ENCODE measurements at regions not wholly inside any gene's neighbourhood (a gene's known extent, or its start where the extent isn't known, plus 50 kb on each side); places are given as distances from the start of the nearest gene placed in this dataset.

DNA sequence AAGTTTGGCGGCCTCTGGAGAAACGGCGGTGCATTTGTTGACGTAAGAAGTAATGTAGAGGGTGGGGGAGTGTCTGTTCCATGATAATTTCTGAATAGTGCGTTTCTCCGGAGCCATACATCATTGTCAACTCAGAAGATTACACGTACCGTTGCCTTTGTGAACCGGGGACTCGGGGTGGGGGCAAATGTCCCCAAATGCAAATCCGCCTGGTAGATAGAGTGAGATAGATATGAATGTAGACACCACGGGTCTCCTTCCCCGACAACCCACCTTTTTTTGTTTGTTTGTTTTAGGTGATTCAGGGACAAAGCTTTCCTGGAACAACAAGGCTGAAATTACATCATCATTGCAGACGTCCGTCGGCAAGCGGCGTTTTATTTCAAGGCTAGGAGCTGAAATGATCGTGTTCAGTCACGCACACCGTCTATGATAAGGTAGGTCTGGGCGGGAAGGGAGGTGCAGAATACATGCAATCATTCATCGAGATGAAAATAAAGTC lies 96.0 kb upstream of the PPP2R3B start:
- TF ChIP-seq EZH2phosphoT487 (IDR thresholded peaks at IDR 0.05; ENCODE audit: borderline replicate concordance, low read length) = no peak
- TF ChIP-seq, protein P1, sequence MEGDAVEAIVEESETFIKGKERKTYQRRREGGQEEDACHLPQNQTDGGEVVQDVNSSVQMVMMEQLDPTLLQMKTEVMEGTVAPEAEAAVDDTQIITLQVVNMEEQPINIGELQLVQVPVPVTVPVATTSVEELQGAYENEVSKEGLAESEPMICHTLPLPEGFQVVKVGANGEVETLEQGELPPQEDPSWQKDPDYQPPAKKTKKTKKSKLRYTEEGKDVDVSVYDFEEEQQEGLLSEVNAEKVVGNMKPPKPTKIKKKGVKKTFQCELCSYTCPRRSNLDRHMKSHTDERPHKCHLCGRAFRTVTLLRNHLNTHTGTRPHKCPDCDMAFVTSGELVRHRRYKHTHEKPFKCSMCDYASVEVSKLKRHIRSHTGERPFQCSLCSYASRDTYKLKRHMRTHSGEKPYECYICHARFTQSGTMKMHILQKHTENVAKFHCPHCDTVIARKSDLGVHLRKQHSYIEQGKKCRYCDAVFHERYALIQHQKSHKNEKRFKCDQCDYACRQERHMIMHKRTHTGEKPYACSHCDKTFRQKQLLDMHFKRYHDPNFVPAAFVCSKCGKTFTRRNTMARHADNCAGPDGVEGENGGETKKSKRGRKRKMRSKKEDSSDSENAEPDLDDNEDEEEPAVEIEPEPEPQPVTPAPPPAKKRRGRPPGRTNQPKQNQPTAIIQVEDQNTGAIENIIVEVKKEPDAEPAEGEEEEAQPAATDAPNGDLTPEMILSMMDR (IDR thresholded peaks at IDR 0.05; ENCODE audit: low read depth, low read length, poor library complexity, severe bottlenecking) = no peak
- Histone ChIP-seq H3K4me1 (ENCODE audit: control insufficient read depth, low read length) (no peaks in the 10 kb centered on the region), H3K79me2 (ENCODE audit: control insufficient read depth, low read length) (no peaks in the 10 kb centered on the region), H3K9me2 (replicated peaks; ENCODE audit: control insufficient read depth, low read length) (no peaks in the 10 kb centered on the region), H3K9me3 (ENCODE audit: control insufficient read depth, insufficient read depth, low read length) (peaks cover 3% of the 10 kb centered on the region; the same call in 1 of the 2 replicates), H3K27me3 (ENCODE audit: control insufficient read depth, low read length) (no peaks in the 10 kb centered on the region), H3K4me2 (ENCODE audit: low read length) (no peak overlapping the region), H3K27ac (ENCODE audit: low read depth, low read length) (no peak overlapping the region), H3K36me3 (ENCODE audit: control insufficient read depth, low read length) (no peaks in the 10 kb centered on the region), H3K4me3 (ENCODE audit: low read length) (no peak overlapping the region), H3F3A (ENCODE audit: control insufficient read depth, insufficient read depth) (no peaks in the 10 kb centered on the region), H4K20me1 (ENCODE audit: control insufficient read depth, insufficient read depth, low read depth, low read length) (no peaks in the 10 kb centered on the region)

DNA sequence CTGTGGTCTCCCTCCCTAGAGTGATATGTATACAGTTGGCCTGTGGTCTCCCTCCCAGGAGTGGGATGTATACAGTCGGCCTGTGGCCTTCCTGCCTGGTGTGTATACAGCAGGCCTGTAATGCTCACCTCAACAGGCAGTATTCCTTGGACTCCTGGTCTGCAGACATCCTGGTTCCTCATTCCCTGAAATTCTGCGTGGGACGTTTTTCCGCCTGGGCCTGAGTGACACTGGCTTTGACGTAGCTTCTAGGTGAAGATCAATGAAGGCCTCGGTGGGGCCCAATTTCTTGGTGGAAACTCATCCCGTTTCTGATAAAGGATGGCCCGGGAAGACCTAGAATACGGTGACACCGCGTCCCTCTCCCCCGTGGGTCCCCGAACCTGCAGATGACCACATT lies 98.7 kb upstream of the PPP2R3B start:
- no peak overlapping the region for H3K4me3 ChIP-seq (ENCODE audit: low read length)
- no peak overlapping the region for H3K4me2 ChIP-seq (ENCODE audit: low read length)
- H3K4me1 ChIP-seq (ENCODE audit: control insufficient read depth, low read length) = no peaks in the 10 kb centered on the region
- H3K36me3 ChIP-seq (ENCODE audit: control insufficient read depth, low read length) = no peaks in the 10 kb centered on the region
- H3K79me2 ChIP-seq (ENCODE audit: control insufficient read depth, low read length) = no peaks in the 10 kb centered on the region
- H3K27me3 ChIP-seq (ENCODE audit: control insufficient read depth, low read length) = no peaks in the 10 kb centered on the region
- TF ChIP-seq, protein P1 (IDR thresholded peaks at IDR 0.05; ENCODE audit: low read depth, low read length, poor library complexity, severe bottlenecking) = no peak
- no peak for TF ChIP-seq EZH2phosphoT487 (IDR thresholded peaks at IDR 0.05; ENCODE audit: borderline replicate concordance, low read length)
- no peaks in the 10 kb centered on the region for H3F3A ChIP-seq (ENCODE audit: control insufficient read depth, insufficient read depth)
- H4K20me1 ChIP-seq (ENCODE audit: control insufficient read depth, insufficient read depth, low read depth, low read length) = no peaks in the 10 kb centered on the region
- no peaks in the 10 kb centered on the region for H3K9me2 ChIP-seq (replicated peaks; ENCODE audit: control insufficient read depth, low read length)
- no peak overlapping the region for H3K27ac ChIP-seq (ENCODE audit: low read depth, low read length)
- peaks cover 3% of the 10 kb centered on the region; the same call in 1 of the 2 replicates for H3K9me3 ChIP-seq (ENCODE audit: control insufficient read depth, insufficient read depth, low read length)

DNA sequence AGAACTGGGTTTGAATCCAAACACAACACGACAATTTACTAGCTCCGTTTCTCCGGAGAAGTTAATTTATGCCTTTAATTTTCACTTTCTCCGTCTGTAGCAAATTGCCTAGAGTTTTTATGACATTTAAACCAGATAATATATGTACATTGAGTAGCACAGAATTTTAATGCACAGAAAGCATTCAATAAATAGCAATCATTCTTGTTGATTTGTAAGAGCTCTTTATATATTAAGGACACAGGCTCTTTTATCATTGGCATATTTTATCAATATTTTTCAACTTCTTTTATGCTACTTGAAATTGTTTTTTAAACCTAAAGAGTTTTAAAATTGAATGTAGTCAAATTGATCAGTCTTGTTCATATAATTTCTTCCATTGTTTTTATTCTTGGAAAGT lies 99.6 kb upstream of the PPP2R3B start:
- no peak overlapping the region for H3K27ac ChIP-seq (ENCODE audit: low read depth, low read length)
- no peaks in the 10 kb centered on the region for H3K9me2 ChIP-seq (replicated peaks; ENCODE audit: control insufficient read depth, low read length)
- no peak overlapping the region for H3K4me2 ChIP-seq (ENCODE audit: low read length)
- TF ChIP-seq, protein P1 (IDR thresholded peaks at IDR 0.05; ENCODE audit: low read depth, low read length, poor library complexity, severe bottlenecking) = no peak
- TF ChIP-seq EZH2phosphoT487 (IDR thresholded peaks at IDR 0.05; ENCODE audit: borderline replicate concordance, low read length) = no peak
- H3F3A ChIP-seq (ENCODE audit: control insufficient read depth, insufficient read depth) = no peaks in the 10 kb centered on the region
- no peaks in the 10 kb centered on the region for H3K4me1 ChIP-seq (ENCODE audit: control insufficient read depth, low read length)
- peaks cover 3% of the 10 kb centered on the region; the same call in 1 of the 2 replicates for H3K9me3 ChIP-seq (ENCODE audit: control insufficient read depth, insufficient read depth, low read length)
- no peaks in the 10 kb centered on the region for H3K27me3 ChIP-seq (ENCODE audit: control insufficient read depth, low read length)
- H3K79me2 ChIP-seq (ENCODE audit: control insufficient read depth, low read length) = no peaks in the 10 kb centered on the region
- no peak overlapping the region for H3K4me3 ChIP-seq (ENCODE audit: low read length)
- no peaks in the 10 kb centered on the region for H4K20me1 ChIP-seq (ENCODE audit: control insufficient read depth, insufficient read depth, low read depth, low read length)
- H3K36me3 ChIP-seq (ENCODE audit: control insufficient read depth, low read length) = no peaks in the 10 kb centered on the region
